ENCODE measurements at regions not wholly inside any gene's neighbourhood (a gene's known extent, or its start where the extent isn't known, plus 50 kb on each side); places are given as distances from the start of the nearest gene placed in this dataset.

DNA sequence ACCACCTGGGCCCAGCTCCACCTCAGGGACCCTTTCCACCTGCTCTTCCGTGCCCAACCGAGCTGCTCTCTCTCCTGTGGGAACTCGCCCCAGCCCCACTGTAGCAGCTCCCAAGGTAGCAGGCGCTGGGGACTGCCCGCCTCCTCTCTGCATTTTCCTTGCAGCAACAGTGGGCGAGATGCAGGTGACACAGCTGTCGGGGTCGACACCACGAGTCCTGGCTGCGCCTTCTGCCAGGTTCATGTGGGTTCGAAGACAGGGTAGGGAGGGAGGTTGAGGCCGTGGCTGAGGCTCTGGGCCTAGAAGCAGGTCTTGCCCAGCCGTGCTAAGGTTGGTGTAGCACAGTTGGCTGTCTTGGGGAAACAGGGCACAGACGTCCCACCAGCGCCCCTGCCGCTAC, 245.2 kb upstream of the FSTL5 start:
- TF ChIP-seq, protein P1, sequence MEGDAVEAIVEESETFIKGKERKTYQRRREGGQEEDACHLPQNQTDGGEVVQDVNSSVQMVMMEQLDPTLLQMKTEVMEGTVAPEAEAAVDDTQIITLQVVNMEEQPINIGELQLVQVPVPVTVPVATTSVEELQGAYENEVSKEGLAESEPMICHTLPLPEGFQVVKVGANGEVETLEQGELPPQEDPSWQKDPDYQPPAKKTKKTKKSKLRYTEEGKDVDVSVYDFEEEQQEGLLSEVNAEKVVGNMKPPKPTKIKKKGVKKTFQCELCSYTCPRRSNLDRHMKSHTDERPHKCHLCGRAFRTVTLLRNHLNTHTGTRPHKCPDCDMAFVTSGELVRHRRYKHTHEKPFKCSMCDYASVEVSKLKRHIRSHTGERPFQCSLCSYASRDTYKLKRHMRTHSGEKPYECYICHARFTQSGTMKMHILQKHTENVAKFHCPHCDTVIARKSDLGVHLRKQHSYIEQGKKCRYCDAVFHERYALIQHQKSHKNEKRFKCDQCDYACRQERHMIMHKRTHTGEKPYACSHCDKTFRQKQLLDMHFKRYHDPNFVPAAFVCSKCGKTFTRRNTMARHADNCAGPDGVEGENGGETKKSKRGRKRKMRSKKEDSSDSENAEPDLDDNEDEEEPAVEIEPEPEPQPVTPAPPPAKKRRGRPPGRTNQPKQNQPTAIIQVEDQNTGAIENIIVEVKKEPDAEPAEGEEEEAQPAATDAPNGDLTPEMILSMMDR (conservative IDR thresholded peaks at IDR 0.05; ENCODE audit: low read length), result no peak
- no peak for TF ChIP-seq EZH2phosphoT487 (IDR thresholded peaks at IDR 0.05; ENCODE audit: borderline replicate concordance, low read depth, low read length)
